HUES48 (cell line): ENCODE measurements at regions not wholly inside any gene's neighbourhood (a gene's known extent, or its start where the extent isn't known, plus 50 kb on each side); places are given as distances from the start of the nearest gene placed in this dataset.

ENCODE experiments used
- H3K27ac ChIP-seq: one replicate; pipeline ENCODE4 v1.7.0; 2013; ENCODE audit warnings: low read depth, low read length, inconsistent platforms
- H3K27me3 ChIP-seq: 2 replicates; pipeline ENCODE4 v1.6.1; 2013; ENCODE audit warnings: mild to moderate bottlenecking, low read length; ENCODE audit not compliant: control insufficient read depth, insufficient read depth
- H3K36me3 ChIP-seq: 2 replicates; pipeline ENCODE4 v1.6.1; 2013; ENCODE audit warnings: low read length; ENCODE audit not compliant: control insufficient read depth, insufficient read depth
- H3K4me1 ChIP-seq: 2 replicates; pipeline ENCODE4 v1.6.1; 2013; ENCODE audit warnings: mild to moderate bottlenecking, low read length; ENCODE audit not compliant: control insufficient read depth, insufficient read depth
- H3K4me3 ChIP-seq: 2 replicates; pipeline ENCODE4 v1.5.1; 2013; ENCODE audit warnings: mild to moderate bottlenecking, low read depth, low read length
- H3K9ac ChIP-seq: 2 replicates; pipeline ENCODE4 v1.6.1; 2013; ENCODE audit warnings: mild to moderate bottlenecking, low read depth, low read length, moderate library complexity
- H3K9me3 ChIP-seq: 2 replicates; pipeline ENCODE4 v1.6.1; 2013; ENCODE audit warnings: low read length; ENCODE audit not compliant: control insufficient read depth, insufficient read depth

- Histone ChIP-seq H3K36me3 (no peaks in the 10 kb centered on the region), H3K4me3 (no peak overlapping the region), H3K9me3 (no peaks in the 10 kb centered on the region), H3K27me3 (no peaks in the 10 kb centered on the region), H3K27ac (no peak overlapping the region), H3K9ac (no peak overlapping the region), H3K4me1 (no peaks in the 10 kb centered on the region)
Measured at GRCh38 chr4:187575706-187576105, 419.9 kb upstream of the ZFP42 start.

GRCh38 chr4:187576751-187577150 lies 418.8 kb upstream of the ZFP42 start:
- Histone ChIP-seq H3K27me3 (no peaks in the 10 kb centered on the region), H3K27ac (no peak overlapping the region), H3K4me1 (no peaks in the 10 kb centered on the region), H3K36me3 (no peaks in the 10 kb centered on the region), H3K9me3 (no peaks in the 10 kb centered on the region), H3K4me3 (no peak overlapping the region), H3K9ac (no peak overlapping the region)

DNA sequence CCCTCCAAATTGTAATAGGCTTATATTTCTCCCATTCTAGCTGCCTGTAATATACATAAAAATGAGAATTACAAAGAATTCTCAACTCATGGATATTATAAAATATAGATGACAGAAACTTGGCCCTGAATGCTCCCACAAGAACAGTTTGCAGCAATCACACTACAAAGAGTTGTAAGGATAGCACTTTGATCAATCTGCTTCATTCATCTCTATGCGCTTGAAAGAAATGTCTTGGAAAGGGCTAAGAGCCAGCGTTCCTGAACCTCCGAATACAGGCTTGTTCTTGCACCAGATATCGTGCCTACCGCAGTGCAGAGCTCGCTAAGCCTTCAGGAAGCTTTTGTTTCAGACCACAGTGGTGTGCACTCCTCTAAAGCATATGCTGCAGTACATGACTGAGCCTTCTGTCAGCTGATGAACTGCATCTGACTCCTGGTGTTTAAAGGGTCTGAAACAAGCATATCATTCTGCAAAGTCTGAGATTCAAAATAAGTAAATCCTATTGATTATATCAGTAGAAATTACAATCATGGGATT lies 417.6 kb upstream of the ZFP42 start:
- H3K4me1 ChIP-seq, result no peaks in the 10 kb centered on the region
- no peaks in the 10 kb centered on the region for H3K27me3 ChIP-seq
- no peak overlapping the region for H3K9ac ChIP-seq
- H3K36me3 ChIP-seq, result no peaks in the 10 kb centered on the region
- no peak overlapping the region for H3K27ac ChIP-seq
- no peaks in the 10 kb centered on the region for H3K9me3 ChIP-seq
- H3K4me3 ChIP-seq, result no peak overlapping the region

- Histone ChIP-seq H3K4me1 (no peaks in the 10 kb centered on the region), H3K9me3 (no peaks in the 10 kb centered on the region), H3K36me3 (no peaks in the 10 kb centered on the region), H3K9ac (no peak overlapping the region), H3K4me3 (no peak overlapping the region), H3K27ac (no peak overlapping the region), H3K27me3 (no peaks in the 10 kb centered on the region)
Measured at GRCh38 chr4:187586892-187587291, 408.7 kb upstream of the ZFP42 start.

DNA sequence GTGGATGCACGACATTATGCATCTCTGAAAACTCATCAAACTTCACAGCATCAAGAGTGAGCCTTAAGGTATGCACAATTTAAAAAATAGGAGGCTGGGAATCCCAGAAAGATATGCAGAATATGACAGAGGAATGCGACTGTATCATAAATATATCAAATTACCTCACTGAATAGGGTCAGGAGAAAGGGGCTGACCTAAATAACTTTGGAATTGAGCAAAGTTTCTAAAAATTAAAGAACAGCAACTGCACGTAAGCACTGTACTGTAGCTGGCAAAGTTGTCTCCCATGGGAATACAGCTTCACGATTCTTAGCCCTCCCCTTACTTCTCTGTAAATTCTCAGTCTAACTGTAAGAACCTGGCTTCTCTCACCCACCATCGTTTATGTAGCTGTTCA lies 397.4 kb upstream of the ZFP42 start:
- Histone ChIP-seq H3K27ac (no peak overlapping the region), H3K9me3 (no peaks in the 10 kb centered on the region), H3K36me3 (no peaks in the 10 kb centered on the region), H3K4me3 (no peak overlapping the region), H3K9ac (no peak overlapping the region), H3K4me1 (no peaks in the 10 kb centered on the region), H3K27me3 (no peaks in the 10 kb centered on the region)

DNA sequence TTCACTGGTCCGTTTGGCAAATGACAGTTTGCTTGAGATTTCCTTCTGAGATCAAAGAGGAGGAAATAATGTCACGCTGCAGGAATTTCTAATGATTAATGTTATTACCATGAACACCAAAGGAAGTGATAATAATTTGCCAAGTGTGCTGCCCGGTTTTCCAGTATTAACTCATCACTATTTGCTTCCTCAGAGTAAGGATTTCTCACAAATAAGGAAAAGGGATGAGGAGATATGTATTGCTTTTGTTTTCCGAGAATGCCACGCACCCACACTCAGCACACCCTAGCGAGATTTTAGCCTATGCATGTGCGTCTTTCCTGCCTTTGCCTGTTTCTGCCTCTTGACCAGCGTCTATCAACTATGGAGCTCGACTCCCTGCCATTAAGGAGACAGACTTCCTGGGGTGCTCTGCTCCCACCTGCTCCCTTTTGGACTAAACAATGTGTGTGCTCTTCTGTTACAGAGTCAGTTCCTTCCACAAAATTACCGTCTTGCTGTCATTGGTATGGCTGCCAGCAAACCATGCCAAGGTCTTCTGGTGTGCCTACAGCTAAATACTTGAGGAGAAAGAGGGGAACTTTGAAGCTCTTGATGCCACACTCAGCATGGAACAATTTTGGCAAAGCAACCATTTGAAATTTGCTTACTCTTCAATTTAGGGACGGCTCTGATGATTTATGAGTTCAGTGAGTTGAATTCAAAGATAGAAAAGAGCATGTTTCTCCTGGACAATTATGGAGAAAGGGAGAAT lies 393.1 kb upstream of the ZFP42 start:
- Histone ChIP-seq H3K9ac (no peak overlapping the region), H3K36me3 (no peaks in the 10 kb centered on the region), H3K9me3 (no peaks in the 10 kb centered on the region), H3K27me3 (no peaks in the 10 kb centered on the region), H3K4me3 (no peak overlapping the region), H3K4me1 (peaks cover 2% of the 10 kb centered on the region; the same call in 1 of the 2 replicates), H3K27ac (no peak overlapping the region)

- H3K27ac ChIP-seq, result no peak overlapping the region
- no peak overlapping the region for H3K4me3 ChIP-seq
- no peaks in the 10 kb centered on the region for H3K36me3 ChIP-seq
- no peaks in the 10 kb centered on the region for H3K9me3 ChIP-seq
- peaks cover 2% of the 10 kb centered on the region; the same call in 1 of the 2 replicates for H3K4me1 ChIP-seq
- no peaks in the 10 kb centered on the region for H3K27me3 ChIP-seq
- H3K9ac ChIP-seq, result no peak overlapping the region
Measured at GRCh38 chr4:187603093-187604025, 392.2 kb upstream of the ZFP42 start.

DNA sequence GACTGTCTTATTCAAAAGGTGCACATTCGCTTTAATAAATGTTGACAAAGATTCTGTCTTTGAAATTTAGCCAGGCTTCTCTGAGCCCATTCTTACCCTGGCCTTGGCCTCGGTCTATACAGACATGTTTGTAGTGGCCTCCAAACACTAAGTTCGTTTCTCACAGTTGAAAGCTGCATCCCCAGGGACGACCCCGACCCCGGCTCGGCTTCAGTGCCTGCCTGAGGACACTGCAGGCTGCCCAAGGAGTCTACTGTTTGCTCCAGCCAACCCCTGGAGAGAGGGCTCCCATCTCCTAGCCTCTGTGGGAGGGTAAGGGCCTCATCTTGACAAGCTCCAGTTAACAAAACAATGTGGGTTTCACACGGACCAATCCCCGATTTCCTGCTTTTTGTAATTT lies 390.6 kb upstream of the ZFP42 start:
- H3K27ac ChIP-seq, result no peak overlapping the region
- no peaks in the 10 kb centered on the region for H3K36me3 ChIP-seq
- H3K9ac ChIP-seq, result no peak overlapping the region
- H3K4me1 ChIP-seq, result peaks cover 2% of the 10 kb centered on the region; the same call in 1 of the 2 replicates
- H3K4me3 ChIP-seq, result no peak overlapping the region
- no peaks in the 10 kb centered on the region for H3K9me3 ChIP-seq
- no peaks in the 10 kb centered on the region for H3K27me3 ChIP-seq

DNA sequence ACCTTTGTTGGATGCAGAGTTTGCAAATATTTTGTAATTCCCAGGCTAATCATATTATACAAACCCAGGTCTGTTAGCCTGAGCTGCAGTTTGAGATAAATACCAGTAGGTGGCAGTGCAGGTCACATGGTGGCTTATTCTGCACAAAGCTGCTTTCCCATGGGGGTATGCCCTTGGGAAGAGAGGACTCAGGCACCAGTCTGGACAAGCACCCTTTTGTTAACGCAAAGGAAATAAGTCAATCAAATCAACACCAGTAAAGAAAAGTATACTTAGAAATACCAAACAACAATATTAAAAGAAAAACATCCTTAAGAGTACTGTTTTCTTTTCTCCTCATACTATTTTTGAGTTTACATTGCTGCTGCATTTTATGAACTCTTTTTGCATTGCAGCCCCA lies 389.0 kb upstream of the ZFP42 start:
- no peaks in the 10 kb centered on the region for H3K9me3 ChIP-seq
- H3K27ac ChIP-seq, result no peak overlapping the region
- H3K27me3 ChIP-seq, result no peaks in the 10 kb centered on the region
- H3K4me3 ChIP-seq, result no peak overlapping the region
- peaks cover 2% of the 10 kb centered on the region; the same call in 1 of the 2 replicates for H3K4me1 ChIP-seq
- H3K36me3 ChIP-seq, result no peaks in the 10 kb centered on the region
- H3K9ac ChIP-seq, result no peak overlapping the region

- Histone ChIP-seq H3K4me1 (peaks cover 2% of the 10 kb centered on the region; the same call in 1 of the 2 replicates), H3K4me3 (no peak overlapping the region), H3K36me3 (no peaks in the 10 kb centered on the region), H3K9me3 (no peaks in the 10 kb centered on the region), H3K27ac (no peak overlapping the region), H3K9ac (no peak overlapping the region), H3K27me3 (no peaks in the 10 kb centered on the region)
Measured at GRCh38 chr4:187608001-187608421, 387.6 kb upstream of the ZFP42 start.

GRCh38 chr4:187612301-187612700 lies 383.3 kb upstream of the ZFP42 start:
- H3K27me3 ChIP-seq, result no peaks in the 10 kb centered on the region
- H3K9ac ChIP-seq, result no peak overlapping the region
- H3K9me3 ChIP-seq, result no peaks in the 10 kb centered on the region
- H3K4me1 ChIP-seq, result peaks cover 4% of the 10 kb centered on the region; the same call in 1 of the 2 replicates
- H3K4me3 ChIP-seq, result no peak overlapping the region
- no peaks in the 10 kb centered on the region for H3K36me3 ChIP-seq
- no peak overlapping the region for H3K27ac ChIP-seq
